Kidney (tissue), 13 donors: ENCODE measurements at regions not wholly inside any gene's neighbourhood (a gene's known extent, or its start where the extent isn't known, plus 50 kb on each side); places are given as distances from the start of the nearest gene placed in this dataset.

Experiments used
- DNase-seq, 5 donors: peaks; one replicate each; pipeline ENCODE4 v3.0.0-alpha.2; 2013 to 2020
- FAIRE-seq: peaks from 2 replicates; lab custom pipeline; 2012; peaks lifted over from hg19 to GRCh38; lab: Jason Lieb, UNC
- H3K27ac ChIP-seq, 2 donors: one replicate each; pipeline ENCODE4 v1.7.0; 2013; ENCODE audit warnings: low read depth in 2 of 2, low read length in 2 of 2, inconsistent platforms in 1 of 2
- H3K27me3 ChIP-seq: one replicate; pipeline ENCODE4 v1.7.1; 2013; ENCODE audit warnings: low read length, inconsistent platforms; ENCODE audit not compliant: control insufficient read depth, insufficient read depth
- H3K36me3 ChIP-seq, 3 donors: one replicate each; pipeline versions ENCODE4 v1.7.0 to v1.7.1; 2013; ENCODE audit warnings: low read length in 3 of 3, control low read depth in 1 of 3, inconsistent platforms in 1 of 3; ENCODE audit not compliant: insufficient read depth in 3 of 3, control insufficient read depth in 2 of 3
- H3K4me1 ChIP-seq, 3 donors: one replicate each; pipeline versions ENCODE4 v1.7.0 to v1.7.1; 2013; ENCODE audit warnings: low read length in 3 of 3, inconsistent platforms in 1 of 3, low read depth in 1 of 3; ENCODE audit not compliant: control insufficient read depth in 2 of 3, insufficient read depth in 2 of 3
- H3K4me3 ChIP-seq, 3 donors: one replicate each; pipeline versions ENCODE4 v1.7.0 to v1.8.1; 2013; ENCODE audit warnings: low read length in 3 of 3, control low read depth in 1 of 3, inconsistent platforms in 1 of 3
- H3K9ac ChIP-seq, 3 donors: one replicate each; pipeline versions ENCODE4 v1.7.0 to v1.7.1; 2013; ENCODE audit warnings: low read length in 3 of 3, control low read depth in 1 of 3, inconsistent platforms in 1 of 3
- H3K9me3 ChIP-seq, 3 donors: one replicate each; pipeline versions ENCODE4 v1.7.0 to v1.7.1; 2013; ENCODE audit warnings: low read length in 3 of 3, control low read depth in 1 of 3, inconsistent platforms in 1 of 3; ENCODE audit not compliant: control insufficient read depth in 2 of 3, insufficient read depth in 1 of 3
- intact Hi-C: fragments of 100-400 bp; cut with DNase I; formaldehyde crosslinking; loops from one replicate; pipeline ENCODE4 v1.11.1; 2022
- TF ChIP-seq, protein P1 (sequence below): IDR thresholded peaks from 3 replicates; pipeline ENCODE4 v1.5.1; 2012; ENCODE audit warnings: mild to moderate bottlenecking, moderate library complexity, borderline replicate concordance; ENCODE audit not compliant: insufficient read depth; ENCODE audit errors: extremely low read depth
- donor health status: control.
- donor health status: control.
- donor health status: control.
- donor health status: control.
- donor health status: control.
- donor health status: DM: yes; HTN: yes; CAD: no.
- donor health status: Normal renal cell carcinoma (clear cell type).

DNA sequence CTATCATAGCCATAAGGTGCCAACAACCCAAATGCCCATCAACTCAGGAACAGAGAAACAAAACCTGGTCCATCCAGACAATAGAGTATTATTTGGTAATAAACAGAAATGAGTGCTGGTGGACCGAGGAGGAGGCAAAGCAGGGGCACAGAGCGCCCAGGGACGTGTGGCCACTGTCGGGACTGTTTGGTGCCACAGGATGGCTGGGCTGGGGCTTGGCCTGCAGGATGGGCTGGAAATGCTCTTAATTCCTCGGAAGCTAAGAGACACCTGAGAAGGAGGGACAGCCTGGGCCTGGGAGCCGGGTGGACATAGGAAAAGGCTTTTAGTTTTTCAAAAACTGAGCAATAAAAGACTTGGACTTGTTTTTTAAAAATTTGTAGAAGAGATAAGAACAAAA lies 216.4 kb downstream of the DLL1 start:
- intact Hi-C loops: no loop called here
- FAIRE-seq (no peak), DNase-seq (peak in 1 of 5 donors; percentile 14)
- Histone ChIP-seq H3K4me3 (no peak overlapping the region), H3K9me3 (peaks cover 0 to 8% (median 4%) of the 10 kb centered on the region in 3 donors), H3K9ac (no peak overlapping the region), H3K27ac (no peak overlapping the region), H3K27me3 (no peaks in the 10 kb centered on the region), H3K36me3 (no peaks in the 10 kb centered on the region), H3K4me1 (no peaks in the 10 kb centered on the region)
- TF ChIP-seq, protein P1, sequence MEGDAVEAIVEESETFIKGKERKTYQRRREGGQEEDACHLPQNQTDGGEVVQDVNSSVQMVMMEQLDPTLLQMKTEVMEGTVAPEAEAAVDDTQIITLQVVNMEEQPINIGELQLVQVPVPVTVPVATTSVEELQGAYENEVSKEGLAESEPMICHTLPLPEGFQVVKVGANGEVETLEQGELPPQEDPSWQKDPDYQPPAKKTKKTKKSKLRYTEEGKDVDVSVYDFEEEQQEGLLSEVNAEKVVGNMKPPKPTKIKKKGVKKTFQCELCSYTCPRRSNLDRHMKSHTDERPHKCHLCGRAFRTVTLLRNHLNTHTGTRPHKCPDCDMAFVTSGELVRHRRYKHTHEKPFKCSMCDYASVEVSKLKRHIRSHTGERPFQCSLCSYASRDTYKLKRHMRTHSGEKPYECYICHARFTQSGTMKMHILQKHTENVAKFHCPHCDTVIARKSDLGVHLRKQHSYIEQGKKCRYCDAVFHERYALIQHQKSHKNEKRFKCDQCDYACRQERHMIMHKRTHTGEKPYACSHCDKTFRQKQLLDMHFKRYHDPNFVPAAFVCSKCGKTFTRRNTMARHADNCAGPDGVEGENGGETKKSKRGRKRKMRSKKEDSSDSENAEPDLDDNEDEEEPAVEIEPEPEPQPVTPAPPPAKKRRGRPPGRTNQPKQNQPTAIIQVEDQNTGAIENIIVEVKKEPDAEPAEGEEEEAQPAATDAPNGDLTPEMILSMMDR: no peak

DNA sequence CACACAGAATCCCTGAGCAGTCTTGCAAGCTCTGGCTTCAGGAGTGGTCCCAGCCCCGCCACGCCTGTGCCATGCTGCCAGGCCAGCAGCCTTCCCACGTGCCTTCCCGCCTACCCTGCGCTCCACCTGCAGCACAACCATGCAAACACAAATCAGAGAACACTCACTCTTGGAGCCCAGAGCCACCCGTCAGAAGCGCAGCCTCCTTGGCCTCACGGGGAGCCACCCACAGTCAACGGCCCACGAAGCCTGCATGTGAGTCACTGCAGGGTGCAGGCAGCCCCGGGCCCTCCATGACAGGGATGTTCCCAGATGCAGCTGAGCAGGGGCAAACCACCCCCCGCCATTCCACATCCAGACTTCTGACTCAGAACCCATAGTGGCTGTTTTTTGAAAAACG lies 217.0 kb downstream of the DLL1 start:
- no peaks in the 10 kb centered on the region for H3K27me3 ChIP-seq
- no peaks in the 10 kb centered on the region for H3K36me3 ChIP-seq
- TF ChIP-seq, protein P1: no peak
- DNase-seq (peak in 2 of 5 donors; percentile 29 to 57), FAIRE-seq (no peak)
- no peak overlapping the region for H3K4me3 ChIP-seq
- H3K9ac ChIP-seq: no peak overlapping the region
- no peaks in the 10 kb centered on the region for H3K4me1 ChIP-seq
- no peak overlapping the region for H3K27ac ChIP-seq
- intact Hi-C loops: no loop called here
- peaks cover 0 to 11% (median 7%) of the 10 kb centered on the region in 3 donors for H3K9me3 ChIP-seq

DNA sequence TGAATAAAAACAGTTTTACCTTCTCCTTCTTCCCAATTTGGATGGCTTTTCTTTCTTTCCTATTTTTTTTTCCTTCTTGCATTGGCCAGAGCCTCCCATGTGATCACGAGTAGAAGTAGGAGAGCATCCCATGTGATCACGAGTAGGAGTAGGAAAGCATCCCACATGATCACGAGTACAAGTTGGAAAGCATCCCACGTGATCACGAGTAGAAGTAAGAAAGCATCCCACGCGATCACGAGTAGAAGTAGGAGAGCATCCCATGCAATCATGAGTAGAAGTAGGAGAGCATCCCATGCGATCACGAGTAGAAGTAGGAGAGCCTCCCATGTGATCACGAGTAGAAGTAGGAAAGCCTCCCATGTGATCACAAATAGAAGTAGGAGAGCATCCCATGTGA lies 218.6 kb downstream of the DLL1 start:
- no peak overlapping the region for H3K4me3 ChIP-seq
- H3K27me3 ChIP-seq: no peaks in the 10 kb centered on the region
- H3K36me3 ChIP-seq: no peaks in the 10 kb centered on the region
- no peaks in the 10 kb centered on the region for H3K4me1 ChIP-seq
- intact Hi-C loops: no loop called here
- H3K9ac ChIP-seq: no peak overlapping the region
- TF ChIP-seq, protein P1: no peak
- FAIRE-seq (no peak), DNase-seq (no peak)
- H3K27ac ChIP-seq: no peak overlapping the region
- H3K9me3 ChIP-seq: peaks cover 0 to 11% (median 7%) of the 10 kb centered on the region in 3 donors

DNA sequence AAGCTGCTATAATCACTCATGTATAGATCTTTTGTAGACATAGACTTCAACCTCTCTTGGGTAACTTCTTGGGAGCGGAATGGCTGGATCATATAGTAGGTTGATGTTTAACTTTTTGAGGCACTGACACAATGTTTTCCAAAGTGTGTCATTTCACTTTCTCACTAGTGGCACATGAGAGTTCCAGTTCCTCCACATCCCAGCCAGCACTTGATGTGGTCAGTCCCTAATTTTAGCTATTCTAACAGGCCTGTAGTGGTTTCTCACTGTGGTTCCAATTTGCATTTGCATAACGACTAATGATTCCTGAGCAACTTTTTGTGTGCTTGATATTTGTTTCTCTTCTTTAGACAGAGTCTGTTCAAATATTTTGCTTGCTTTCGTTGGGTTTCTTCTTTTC lies 221.3 kb downstream of the DLL1 start:
- no peak overlapping the region for H3K4me3 ChIP-seq
- no peak overlapping the region for H3K9ac ChIP-seq
- no peaks in the 10 kb centered on the region for H3K27me3 ChIP-seq
- H3K9me3 ChIP-seq: peaks cover 0 to 11% (median 7%) of the 10 kb centered on the region in 3 donors
- DNase-seq (no peak), FAIRE-seq (no peak)
- intact Hi-C loops: no loop called here
- no peak overlapping the region for H3K27ac ChIP-seq
- H3K4me1 ChIP-seq: no peaks in the 10 kb centered on the region
- no peaks in the 10 kb centered on the region for H3K36me3 ChIP-seq
- TF ChIP-seq, protein P1: no peak
